ENCODE measurements at regions not wholly inside any gene's neighbourhood (a gene's known extent, or its start where the extent isn't known, plus 50 kb on each side); places are given as distances from the start of the nearest gene placed in this dataset.

GRCh38 chr5:107324071-107324470 is 346.7 kb downstream of the EFNA5 start:
- TF ChIP-seq CTCF (IDR thresholded peaks at IDR 0.05; ENCODE audit: low read length), result no peak
- no peak for TF ChIP-seq EZH2 (IDR thresholded peaks at IDR 0.05; ENCODE audit: borderline replicate concordance, low read length)
